Kidney (tissue), 13 donors: ENCODE measurements at regions not wholly inside any gene's neighbourhood (a gene's known extent, or its start where the extent isn't known, plus 50 kb on each side); places are given as distances from the start of the nearest gene placed in this dataset.

Experiments used
- DNase-seq, 5 donors: peaks; one replicate each; pipeline ENCODE4 v3.0.0-alpha.2; 2013 to 2020
- FAIRE-seq: peaks from 2 replicates; lab custom pipeline; 2012; peaks lifted over from hg19 to GRCh38; lab: Jason Lieb, UNC
- H3K27ac ChIP-seq, 2 donors: one replicate each; pipeline ENCODE4 v1.7.0; 2013; ENCODE audit warnings: low read depth in 2 of 2, low read length in 2 of 2, inconsistent platforms in 1 of 2
- H3K27me3 ChIP-seq: one replicate; pipeline ENCODE4 v1.7.1; 2013; ENCODE audit warnings: low read length, inconsistent platforms; ENCODE audit not compliant: control insufficient read depth, insufficient read depth
- H3K36me3 ChIP-seq, 3 donors: one replicate each; pipeline versions ENCODE4 v1.7.0 to v1.7.1; 2013; ENCODE audit warnings: low read length in 3 of 3, control low read depth in 1 of 3, inconsistent platforms in 1 of 3; ENCODE audit not compliant: insufficient read depth in 3 of 3, control insufficient read depth in 2 of 3
- H3K4me1 ChIP-seq, 3 donors: one replicate each; pipeline versions ENCODE4 v1.7.0 to v1.7.1; 2013; ENCODE audit warnings: low read length in 3 of 3, inconsistent platforms in 1 of 3, low read depth in 1 of 3; ENCODE audit not compliant: control insufficient read depth in 2 of 3, insufficient read depth in 2 of 3
- H3K4me3 ChIP-seq, 3 donors: one replicate each; pipeline versions ENCODE4 v1.7.0 to v1.8.1; 2013; ENCODE audit warnings: low read length in 3 of 3, control low read depth in 1 of 3, inconsistent platforms in 1 of 3
- H3K9ac ChIP-seq, 3 donors: one replicate each; pipeline versions ENCODE4 v1.7.0 to v1.7.1; 2013; ENCODE audit warnings: low read length in 3 of 3, control low read depth in 1 of 3, inconsistent platforms in 1 of 3
- H3K9me3 ChIP-seq, 3 donors: one replicate each; pipeline versions ENCODE4 v1.7.0 to v1.7.1; 2013; ENCODE audit warnings: low read length in 3 of 3, control low read depth in 1 of 3, inconsistent platforms in 1 of 3; ENCODE audit not compliant: control insufficient read depth in 2 of 3, insufficient read depth in 1 of 3
- intact Hi-C: fragments of 100-400 bp; cut with DNase I; formaldehyde crosslinking; loops from one replicate; pipeline ENCODE4 v1.11.1; 2022
- TF ChIP-seq, protein P1 (sequence below): IDR thresholded peaks from 3 replicates; pipeline ENCODE4 v1.5.1; 2012; ENCODE audit warnings: mild to moderate bottlenecking, moderate library complexity, borderline replicate concordance; ENCODE audit not compliant: insufficient read depth; ENCODE audit errors: extremely low read depth
- donor health status: control.
- donor health status: control.
- donor health status: control.
- donor health status: control.
- donor health status: control.
- donor health status: DM: yes; HTN: yes; CAD: no.
- donor health status: Normal renal cell carcinoma (clear cell type).

DNA sequence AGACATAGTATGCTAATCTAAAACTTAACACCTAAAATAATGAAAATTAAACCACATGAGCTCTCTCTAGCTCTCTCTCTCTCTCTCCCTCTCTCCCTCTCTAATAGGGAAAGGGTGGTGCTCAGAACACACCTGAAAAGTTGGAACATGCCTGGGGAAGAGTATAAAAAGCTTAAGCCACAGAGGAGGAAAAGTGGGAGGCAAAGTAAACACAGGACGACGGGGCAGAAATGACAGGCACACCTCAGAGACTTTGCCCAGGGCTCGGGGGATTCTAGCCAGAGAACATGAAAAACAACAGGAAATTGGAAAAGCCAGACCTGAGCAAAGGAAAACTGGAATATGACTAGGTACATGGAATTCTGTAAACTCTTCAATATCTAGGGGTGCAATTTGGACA is 666.1 kb downstream of the BCL11A start:
- H3K4me1 ChIP-seq = no peaks in the 10 kb centered on the region
- H3K27ac ChIP-seq = no peak overlapping the region
- H3K9me3 ChIP-seq = no peaks in the 10 kb centered on the region
- no peak overlapping the region for H3K4me3 ChIP-seq
- no peak overlapping the region for H3K9ac ChIP-seq
- FAIRE-seq = no peak
- intact Hi-C loops = no loop called here
- no peaks in the 10 kb centered on the region for H3K36me3 ChIP-seq
- TF ChIP-seq, protein P1, sequence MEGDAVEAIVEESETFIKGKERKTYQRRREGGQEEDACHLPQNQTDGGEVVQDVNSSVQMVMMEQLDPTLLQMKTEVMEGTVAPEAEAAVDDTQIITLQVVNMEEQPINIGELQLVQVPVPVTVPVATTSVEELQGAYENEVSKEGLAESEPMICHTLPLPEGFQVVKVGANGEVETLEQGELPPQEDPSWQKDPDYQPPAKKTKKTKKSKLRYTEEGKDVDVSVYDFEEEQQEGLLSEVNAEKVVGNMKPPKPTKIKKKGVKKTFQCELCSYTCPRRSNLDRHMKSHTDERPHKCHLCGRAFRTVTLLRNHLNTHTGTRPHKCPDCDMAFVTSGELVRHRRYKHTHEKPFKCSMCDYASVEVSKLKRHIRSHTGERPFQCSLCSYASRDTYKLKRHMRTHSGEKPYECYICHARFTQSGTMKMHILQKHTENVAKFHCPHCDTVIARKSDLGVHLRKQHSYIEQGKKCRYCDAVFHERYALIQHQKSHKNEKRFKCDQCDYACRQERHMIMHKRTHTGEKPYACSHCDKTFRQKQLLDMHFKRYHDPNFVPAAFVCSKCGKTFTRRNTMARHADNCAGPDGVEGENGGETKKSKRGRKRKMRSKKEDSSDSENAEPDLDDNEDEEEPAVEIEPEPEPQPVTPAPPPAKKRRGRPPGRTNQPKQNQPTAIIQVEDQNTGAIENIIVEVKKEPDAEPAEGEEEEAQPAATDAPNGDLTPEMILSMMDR = no peak
- H3K27me3 ChIP-seq = no peaks in the 10 kb centered on the region
- no peak for DNase-seq

DNA sequence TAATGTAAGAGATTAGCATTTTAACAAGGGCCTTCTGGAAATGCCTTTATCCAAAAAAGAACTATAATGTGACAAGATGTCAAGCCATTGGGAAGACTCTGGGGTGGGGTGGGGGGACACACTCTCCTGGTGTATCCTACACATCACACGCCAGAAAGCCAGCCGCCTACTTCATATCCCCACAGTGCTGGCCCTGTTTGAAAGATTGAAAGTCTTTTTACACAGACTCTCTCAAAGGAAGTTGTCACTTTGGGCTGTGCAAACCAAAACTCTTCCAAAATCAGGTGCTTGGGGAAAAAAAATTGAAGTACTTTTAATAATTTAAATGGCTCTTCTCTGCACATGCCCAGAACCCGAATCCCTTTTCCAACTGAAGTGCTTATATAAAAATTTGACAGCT is 666.7 kb downstream of the BCL11A start:
- Histone ChIP-seq H3K4me3 (no peak overlapping the region), H3K9me3 (no peaks in the 10 kb centered on the region), H3K9ac (no peak overlapping the region), H3K27ac (no peak overlapping the region), H3K27me3 (no peaks in the 10 kb centered on the region), H3K4me1 (no peaks in the 10 kb centered on the region), H3K36me3 (no peaks in the 10 kb centered on the region)
- intact Hi-C loops = no loop called here
- FAIRE-seq (no peak), DNase-seq (no peak)
- TF ChIP-seq, protein P1 = no peak

DNA sequence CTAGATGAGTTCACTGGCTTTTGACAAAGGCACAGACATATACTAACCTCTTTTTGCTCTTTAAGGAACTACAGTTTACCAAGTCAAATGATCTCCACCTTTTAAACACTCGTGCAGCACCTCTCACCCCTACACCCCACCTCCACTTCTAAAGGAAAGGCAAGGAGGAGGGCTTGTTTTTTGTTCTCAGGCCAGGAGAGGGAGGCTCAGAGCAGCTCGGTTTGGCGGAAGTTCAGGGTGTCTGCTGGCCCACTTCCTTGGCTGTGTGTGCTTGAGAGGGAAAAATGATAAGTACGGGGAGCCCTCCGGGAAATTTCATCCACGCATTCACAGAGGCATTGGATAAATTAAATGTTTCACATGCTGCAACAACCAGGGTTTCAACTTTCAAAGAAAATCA is 667.9 kb downstream of the BCL11A start:
- H3K27ac ChIP-seq = no peak overlapping the region
- DNase-seq (peak in 1 of 5 donors; percentile 11), FAIRE-seq (no peak)
- intact Hi-C loops = no loop called here
- no peaks in the 10 kb centered on the region for H3K36me3 ChIP-seq
- no peaks in the 10 kb centered on the region for H3K9me3 ChIP-seq
- no peaks in the 10 kb centered on the region for H3K27me3 ChIP-seq
- TF ChIP-seq, protein P1 = no peak
- no peak overlapping the region for H3K4me3 ChIP-seq
- no peak overlapping the region for H3K9ac ChIP-seq
- H3K4me1 ChIP-seq = no peaks in the 10 kb centered on the region

DNA sequence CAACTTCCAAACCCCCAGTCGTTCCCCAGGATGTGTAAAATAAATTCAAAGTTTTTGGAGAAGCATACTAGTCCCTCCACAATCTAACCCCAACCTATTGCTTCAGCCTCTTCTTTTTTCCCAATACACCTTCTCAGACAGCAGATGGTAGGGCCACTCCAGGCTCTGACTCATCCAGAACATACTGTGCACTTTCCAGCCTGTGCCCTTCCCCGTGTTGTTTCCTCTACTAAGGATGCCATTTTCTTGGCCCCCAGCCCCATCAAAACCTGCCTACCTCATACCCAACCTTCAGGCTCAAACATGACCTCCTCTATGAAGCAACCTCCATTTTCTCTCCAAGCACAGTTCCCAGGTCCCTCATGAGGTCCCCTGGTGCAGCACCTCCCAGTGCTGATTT is 669.3 kb downstream of the BCL11A start:
- Histone ChIP-seq H3K9ac (no peak overlapping the region), H3K36me3 (no peaks in the 10 kb centered on the region), H3K4me3 (no peak overlapping the region), H3K4me1 (no peaks in the 10 kb centered on the region), H3K9me3 (no peaks in the 10 kb centered on the region), H3K27me3 (no peaks in the 10 kb centered on the region), H3K27ac (no peak overlapping the region)
- FAIRE-seq (no peak), DNase-seq (no peak)
- intact Hi-C loops = no loop called here
- TF ChIP-seq, protein P1 = no peak
